ENCODE measurements at regions not wholly inside any gene's neighbourhood (a gene's known extent, or its start where the extent isn't known, plus 50 kb on each side); places are given as distances from the start of the nearest gene placed in this dataset.

- Histone ChIP-seq H3K4me1 (ENCODE audit: control insufficient read depth, insufficient read depth, low read length) (no peaks in the 10 kb centered on the region), H3K27ac (ENCODE audit: extremely low read depth, low read depth, low read length) (no peak overlapping the region), H3K9me3 (ENCODE audit: control insufficient read depth, insufficient read depth, low read depth, low read length) (no peaks in the 10 kb centered on the region), H3K4me3 (ENCODE audit: low read depth, low read length) (no peak overlapping the region), H3K36me3 (ENCODE audit: control insufficient read depth in 2 of 2, insufficient read depth in 1 of 2, low read length in 2 of 2) (no peaks in the 10 kb centered on the region)
- TF ChIP-seq ZNF670 (tag by site-specific recombination; IDR thresholded peaks at IDR 0.05; ENCODE audit: low read depth) (no peak), ZNF433 (tag by site-specific recombination; IDR thresholded peaks at IDR 0.05; ENCODE audit: low read depth) (no peak), ZBTB6 (tag by site-specific recombination; IDR thresholded peaks at IDR 0.05) (no peak), IKZF3 (tag by site-specific recombination; IDR thresholded peaks at IDR 0.05) (no peak), ZNF423 (tag by site-specific recombination; IDR thresholded peaks at IDR 0.05) (no peak), KLF8 (tag by site-specific recombination; IDR thresholded peaks at IDR 0.05) (no peak), ZNF248 (tag by site-specific recombination; IDR thresholded peaks at IDR 0.05) (no peak), YY2 (tag by site-specific recombination; IDR thresholded peaks at IDR 0.05) (no peak), PRDM6 (tag by site-specific recombination; IDR thresholded peaks at IDR 0.05) (no peak), ZNF837 (tag by site-specific recombination; IDR thresholded peaks at IDR 0.05) (no peak), ZNF560 (tag by site-specific recombination; IDR thresholded peaks at IDR 0.05; ENCODE audit: borderline replicate concordance) (no peak), ZNF146 (tag by site-specific recombination; IDR thresholded peaks at IDR 0.05) (no peak), SCRT1 (tag by site-specific recombination; IDR thresholded peaks at IDR 0.05; ENCODE audit: borderline replicate concordance) (no peak)
- TF ChIP-seq, protein P1, sequence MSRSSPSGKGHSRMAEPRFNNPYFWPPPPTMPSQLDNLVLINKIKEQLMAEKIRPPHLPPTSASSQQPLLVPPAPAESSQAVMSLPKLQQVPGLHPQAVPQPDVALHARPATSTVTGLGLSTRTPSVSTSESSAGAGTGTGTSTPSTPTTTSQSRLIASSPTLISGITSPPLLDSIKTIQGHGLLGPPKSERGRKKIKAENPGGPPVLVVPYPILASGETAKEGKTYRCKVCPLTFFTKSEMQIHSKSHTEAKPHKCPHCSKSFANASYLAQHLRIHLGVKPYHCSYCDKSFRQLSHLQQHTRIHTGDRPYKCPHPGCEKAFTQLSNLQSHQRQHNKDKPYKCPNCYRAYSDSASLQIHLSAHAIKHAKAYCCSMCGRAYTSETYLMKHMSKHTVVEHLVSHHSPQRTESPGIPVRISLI (tag by site-specific recombination; IDR thresholded peaks at IDR 0.05): no peak
- TF ChIP-seq, protein P2, sequence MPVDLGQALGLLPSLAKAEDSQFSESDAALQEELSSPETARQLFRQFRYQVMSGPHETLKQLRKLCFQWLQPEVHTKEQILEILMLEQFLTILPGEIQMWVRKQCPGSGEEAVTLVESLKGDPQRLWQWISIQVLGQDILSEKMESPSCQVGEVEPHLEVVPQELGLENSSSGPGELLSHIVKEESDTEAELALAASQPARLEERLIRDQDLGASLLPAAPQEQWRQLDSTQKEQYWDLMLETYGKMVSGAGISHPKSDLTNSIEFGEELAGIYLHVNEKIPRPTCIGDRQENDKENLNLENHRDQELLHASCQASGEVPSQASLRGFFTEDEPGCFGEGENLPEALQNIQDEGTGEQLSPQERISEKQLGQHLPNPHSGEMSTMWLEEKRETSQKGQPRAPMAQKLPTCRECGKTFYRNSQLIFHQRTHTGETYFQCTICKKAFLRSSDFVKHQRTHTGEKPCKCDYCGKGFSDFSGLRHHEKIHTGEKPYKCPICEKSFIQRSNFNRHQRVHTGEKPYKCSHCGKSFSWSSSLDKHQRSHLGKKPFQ (tag by site-specific recombination; IDR thresholded peaks at IDR 0.05): no peak
- POLR2A ChIA-PET: no interaction called here
- CTCF ChIA-PET: no interaction called here
These were observed 204.9 kb upstream of the TWIST2 start for GRCh38 chr2:238642973-238643372.

- ChIA-PET CTCF (no interaction called here), POLR2A (no interaction called here)
- Histone ChIP-seq H3K9me3 (ENCODE audit: control insufficient read depth, insufficient read depth, low read depth, low read length) (no peaks in the 10 kb centered on the region), H3K4me1 (ENCODE audit: control insufficient read depth, insufficient read depth, low read length) (no peaks in the 10 kb centered on the region), H3K4me3 (ENCODE audit: low read depth, low read length) (no peak overlapping the region), H3K27ac (ENCODE audit: extremely low read depth, low read depth, low read length) (no peak overlapping the region), H3K36me3 (ENCODE audit: control insufficient read depth in 2 of 2, insufficient read depth in 1 of 2, low read length in 2 of 2) (no peaks in the 10 kb centered on the region)
- TF ChIP-seq KLF1 (tag by site-specific recombination; IDR thresholded peaks at IDR 0.05): no peak
- TF ChIP-seq ZNF449 (tag by site-specific recombination; IDR thresholded peaks at IDR 0.05): no peak
- no peak for TF ChIP-seq ZNF433 (tag by site-specific recombination; IDR thresholded peaks at IDR 0.05; ENCODE audit: low read depth)
- no peak for TF ChIP-seq ZNF23 (tag by site-specific recombination; IDR thresholded peaks at IDR 0.05; ENCODE audit: borderline replicate concordance)
- TF ChIP-seq ZNF24 (tag by site-specific recombination; IDR thresholded peaks at IDR 0.05): no peak
- TF ChIP-seq ZNF747 (tag by site-specific recombination; IDR thresholded peaks at IDR 0.05): no peak
- TF ChIP-seq ZNF426 (tag by site-specific recombination; IDR thresholded peaks at IDR 0.05): no peak
These were observed 204.4 kb upstream of the TWIST2 start for GRCh38 chr2:238643400-238643907.
